Esophagus muscularis mucosa (tissue), 4 donors: ENCODE measurements at regions not wholly inside any gene's neighbourhood (a gene's known extent, or its start where the extent isn't known, plus 50 kb on each side); places are given as distances from the start of the nearest gene placed in this dataset.

Source experiments
- CTCF ChIP-seq, 3 experiments: fragments of 200-600 bp in 2 of 3; fragments of 450-650 bp in 1 of 3; sonication (generic) in 2 of 3; IDR thresholded peaks; one replicate each; pipeline ENCODE4 v1.5.1; 2017 to 2019; ENCODE audit warnings: antibody characterized with exemption in 3 of 3, mild to moderate bottlenecking in 2 of 3, moderate library complexity in 1 of 3
- EP300 ChIP-seq: sonication (generic); formaldehyde crosslinking; IDR thresholded peaks from one replicate; pipeline ENCODE4 v1.6.1; 2017; ENCODE audit warnings: antibody characterized with exemption
- POLR2A ChIP-seq: fragments of 450-650 bp; IDR thresholded peaks from one replicate; pipeline ENCODE4 v1.6.1; 2017; ENCODE audit warnings: antibody characterized with exemption, moderate library complexity, mild to moderate bottlenecking, low read depth
- POLR2AphosphoS5 ChIP-seq, 2 donors: sonication (generic); formaldehyde crosslinking; IDR thresholded peaks; one replicate each; pipeline ENCODE4 v1.6.1; 2017; ENCODE audit warnings: antibody characterized with exemption in 2 of 2

DNA sequence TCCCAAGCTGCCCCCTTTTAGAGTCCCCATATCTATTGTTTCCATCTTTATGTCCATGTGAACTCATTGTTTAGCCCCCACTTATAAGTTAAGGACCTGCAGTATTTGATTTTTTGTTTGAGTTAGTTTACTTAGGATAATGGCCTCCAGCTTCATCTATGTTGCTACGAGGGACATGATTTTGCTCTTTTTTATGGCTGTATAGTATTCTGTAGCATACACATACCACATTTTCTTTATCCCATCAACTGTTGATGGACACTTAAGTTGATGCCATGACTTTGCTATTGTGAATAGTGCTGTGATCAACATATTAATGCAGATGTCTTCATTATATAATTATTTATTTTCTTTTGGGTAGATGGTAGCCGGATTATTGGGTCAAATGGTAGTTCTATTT, 576.9 kb downstream of the ANKRD7 start:
- TF ChIP-seq CTCF (IDR thresholded peaks at IDR 0.05) (no peak), POLR2AphosphoS5 (IDR thresholded peaks at IDR 0.05) (no peak), POLR2A (no peak), EP300 (no peak)
